ENCODE measurements at regions not wholly inside any gene's neighbourhood (a gene's known extent, or its start where the extent isn't known, plus 50 kb on each side); places are given as distances from the start of the nearest gene placed in this dataset.

GRCh38 chrX:35680940-35681346, 117.2 kb upstream of the MAGEB16 start:
- H3K9me3 Mint-ChIP-seq, result no peaks in the 10 kb centered on the region
- no peaks in the 10 kb centered on the region for H3K36me3 Mint-ChIP-seq (ENCODE audit: low read depth)
- no peaks in the 10 kb centered on the region for H3K27me3 Mint-ChIP-seq (ENCODE audit: insufficient read depth)
- TF ChIP-seq CTCF (IDR thresholded peaks at IDR 0.05), result no peak
- no peak overlapping the region for H3K27ac Mint-ChIP-seq
- no peak for DNase-seq
- no peak overlapping the region for H3K4me3 Mint-ChIP-seq
- no peaks in the 10 kb centered on the region for H3K4me1 Mint-ChIP-seq (ENCODE audit: low read depth)

- no peak overlapping the region for H3K4me3 Mint-ChIP-seq
- H3K27ac Mint-ChIP-seq, result no peak overlapping the region
Measured at GRCh38 chrX:35682476-35682875, 115.7 kb upstream of the MAGEB16 start.

GRCh38 chrX:35696760-35697234, 101.3 kb upstream of the MAGEB16 start:
- DNase-seq, result no peak
- no peak for TF ChIP-seq CTCF (IDR thresholded peaks at IDR 0.05)
- H3K27me3 Mint-ChIP-seq (ENCODE audit: insufficient read depth), result no peaks in the 10 kb centered on the region
- no peaks in the 10 kb centered on the region for H3K4me1 Mint-ChIP-seq (ENCODE audit: low read depth)
- no peak overlapping the region for H3K27ac Mint-ChIP-seq
- H3K36me3 Mint-ChIP-seq (ENCODE audit: low read depth), result no peaks in the 10 kb centered on the region
- H3K4me3 Mint-ChIP-seq, result no peak overlapping the region
- no peaks in the 10 kb centered on the region; the same call in 1 of the 2 replicates for H3K9me3 Mint-ChIP-seq

More at GRCh38 chrX:35682476-35682875, 115.7 kb upstream of the MAGEB16 start:
- no peak for DNase-seq
- no peaks in the 10 kb centered on the region for H3K4me1 Mint-ChIP-seq (ENCODE audit: low read depth)
- H3K36me3 Mint-ChIP-seq (ENCODE audit: low read depth), result no peaks in the 10 kb centered on the region
- TF ChIP-seq CTCF (IDR thresholded peaks at IDR 0.05), result no peak
- H3K27me3 Mint-ChIP-seq (ENCODE audit: insufficient read depth), result no peaks in the 10 kb centered on the region; the same call in 1 of the 2 replicates
- no peaks in the 10 kb centered on the region for H3K9me3 Mint-ChIP-seq

- no peaks in the 10 kb centered on the region for H3K4me1 Mint-ChIP-seq (ENCODE audit: low read depth)
- H3K9me3 Mint-ChIP-seq, result no peaks in the 10 kb centered on the region; the same call in 1 of the 2 replicates
- no peaks in the 10 kb centered on the region for H3K27me3 Mint-ChIP-seq (ENCODE audit: insufficient read depth)
- no peak for TF ChIP-seq CTCF (IDR thresholded peaks at IDR 0.05)
- DNase-seq, result no peak
- H3K36me3 Mint-ChIP-seq (ENCODE audit: low read depth), result no peaks in the 10 kb centered on the region
- no peak overlapping the region for H3K4me3 Mint-ChIP-seq
- no peak overlapping the region for H3K27ac Mint-ChIP-seq
Measured at GRCh38 chrX:35699642-35700041, 98.5 kb upstream of the MAGEB16 start.

- no peak for DNase-seq
- Mint-ChIP-seq H3K36me3 (ENCODE audit: low read depth) (no peaks in the 10 kb centered on the region), H3K4me1 (ENCODE audit: low read depth) (no peaks in the 10 kb centered on the region), H3K4me3 (no peak overlapping the region), H3K27ac (no peak overlapping the region), H3K27me3 (ENCODE audit: insufficient read depth) (no peaks in the 10 kb centered on the region), H3K9me3 (no peaks in the 10 kb centered on the region; the same call in 1 of the 2 replicates)
- TF ChIP-seq CTCF (IDR thresholded peaks at IDR 0.05), result no peak
Measured at GRCh38 chrX:35700121-35700520, 98.0 kb upstream of the MAGEB16 start.

GRCh38 chrX:35711281-35711680, 86.9 kb upstream of the MAGEB16 start:
- Mint-ChIP-seq H3K27ac (no peak overlapping the region), H3K36me3 (ENCODE audit: low read depth) (no peaks in the 10 kb centered on the region), H3K9me3 (peaks cover 6% of the 10 kb centered on the region; the same call in 1 of the 2 replicates), H3K4me1 (ENCODE audit: low read depth) (no peaks in the 10 kb centered on the region), H3K4me3 (no peak overlapping the region), H3K27me3 (ENCODE audit: insufficient read depth) (no peaks in the 10 kb centered on the region)
- no peak for DNase-seq
- TF ChIP-seq CTCF (IDR thresholded peaks at IDR 0.05), result no peak
